ENCODE measurements at regions not wholly inside any gene's neighbourhood (a gene's known extent, or its start where the extent isn't known, plus 50 kb on each side); places are given as distances from the start of the nearest gene placed in this dataset.

DNA sequence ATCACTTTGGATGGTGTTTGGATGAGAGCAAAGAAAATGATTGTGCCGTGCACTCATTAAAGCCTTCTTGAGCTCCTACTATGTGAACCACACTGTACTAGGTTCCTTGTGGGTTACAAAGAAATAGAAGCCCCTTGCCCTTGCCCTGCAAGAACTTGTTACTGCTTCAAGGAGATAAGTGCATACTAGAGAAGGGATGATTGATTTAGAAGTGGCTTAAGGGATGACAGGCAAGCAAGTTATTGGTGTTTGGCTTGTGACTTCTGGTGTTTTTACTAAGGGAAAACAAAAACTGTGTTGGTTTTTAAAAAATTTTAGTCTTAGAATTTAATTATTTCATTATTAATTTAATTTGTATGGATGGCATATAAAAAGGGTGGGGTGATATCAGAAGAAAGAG lies 67.4 kb downstream of the IL21 start (continued):
- TF ChIP-seq REST (IDR thresholded peaks at IDR 0.05; ENCODE audit: low read depth): no peak

- ATAC-seq (no peak), DNase-seq (ENCODE audit: low read depth, low spot score) (no peak)
- H4K20me1 ChIP-seq (ENCODE audit: insufficient read depth): no peaks in the 10 kb centered on the region
- ChIA-PET POLR2A (no interaction called here), RAD21 (ENCODE audit: low non-redundant PET in 1 of 2, low total read pairs in 2 of 2, uncharacterized antibody in 2 of 2, unreplicated experiment in 2 of 2) (no interaction called here), CTCF (no interaction called here)
- no peaks in the 10 kb centered on the region for H3K27me3 ChIP-seq (ENCODE audit: insufficient read depth, low read length)
- no peaks in the 10 kb centered on the region for H3K9me2 ChIP-seq (ENCODE audit: insufficient read depth)
- no TSS peak for BruUV-seq (replicated peaks)
- H3K4me1 ChIP-seq (ENCODE audit: control insufficient read depth in 1 of 2, insufficient read depth in 2 of 2, low read length in 2 of 2): no peaks in the 10 kb centered on the region
- intact Hi-C loops (cut with micrococcal nuclease): no loop called here
- no peak overlapping the region for H2AFZ ChIP-seq (ENCODE audit: low read depth, low read length, poor library complexity, severe bottlenecking)
- H3K9ac ChIP-seq (ENCODE audit: low read length): no peak overlapping the region
- no peak overlapping the region for H3K4me2 ChIP-seq (ENCODE audit: low read length)
- no peak for TF ChIP-seq SIN3A (IDR thresholded peaks at IDR 0.05; ENCODE audit: low read depth)
- TF ChIP-seq FOSL1 (IDR thresholded peaks at IDR 0.05; ENCODE audit: low read depth): no peak
- TF ChIP-seq POLR2A (IDR thresholded peaks at IDR 0.05; ENCODE audit: borderline replicate concordance, extremely low read depth, insufficient read depth, insufficient read length): no peak
- no peak for TF ChIP-seq ZNF274 (IDR thresholded peaks at IDR 0.05; ENCODE audit: low read depth, low read length)
- no peak for TF ChIP-seq REST (IDR thresholded peaks at IDR 0.05; ENCODE audit: low read depth)
- TF ChIP-seq YY1 (IDR thresholded peaks at IDR 0.05; ENCODE audit: extremely low read depth, insufficient replicate concordance, low read depth, low read length): no peak
- no peak for TF ChIP-seq EZH2phosphoT487 (IDR thresholded peaks at IDR 0.05; ENCODE audit: borderline replicate concordance)
- no peak for TF ChIP-seq CEBPB (IDR thresholded peaks at IDR 0.05; ENCODE audit: low read depth)
- no peak for TF ChIP-seq POLR2AphosphoS5 (IDR thresholded peaks at IDR 0.05; ENCODE audit: low read depth, low read length)
- TF ChIP-seq, protein P1, sequence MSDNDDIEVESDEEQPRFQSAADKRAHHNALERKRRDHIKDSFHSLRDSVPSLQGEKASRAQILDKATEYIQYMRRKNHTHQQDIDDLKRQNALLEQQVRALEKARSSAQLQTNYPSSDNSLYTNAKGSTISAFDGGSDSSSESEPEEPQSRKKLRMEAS (IDR thresholded peaks at IDR 0.05): no peak
- no peak for TF ChIP-seq JUND (IDR thresholded peaks at IDR 0.05)
- TF ChIP-seq TCF7L2 (IDR thresholded peaks at IDR 0.05; ENCODE audit: borderline replicate concordance, extremely low read depth, insufficient read depth, insufficient read length): no peak
- no peak for TF ChIP-seq RAD21 (IDR thresholded peaks at IDR 0.05; ENCODE audit: low read depth)
- no peak for TF ChIP-seq SRF (IDR thresholded peaks at IDR 0.05; ENCODE audit: low read depth)
- TF ChIP-seq, protein P2, sequence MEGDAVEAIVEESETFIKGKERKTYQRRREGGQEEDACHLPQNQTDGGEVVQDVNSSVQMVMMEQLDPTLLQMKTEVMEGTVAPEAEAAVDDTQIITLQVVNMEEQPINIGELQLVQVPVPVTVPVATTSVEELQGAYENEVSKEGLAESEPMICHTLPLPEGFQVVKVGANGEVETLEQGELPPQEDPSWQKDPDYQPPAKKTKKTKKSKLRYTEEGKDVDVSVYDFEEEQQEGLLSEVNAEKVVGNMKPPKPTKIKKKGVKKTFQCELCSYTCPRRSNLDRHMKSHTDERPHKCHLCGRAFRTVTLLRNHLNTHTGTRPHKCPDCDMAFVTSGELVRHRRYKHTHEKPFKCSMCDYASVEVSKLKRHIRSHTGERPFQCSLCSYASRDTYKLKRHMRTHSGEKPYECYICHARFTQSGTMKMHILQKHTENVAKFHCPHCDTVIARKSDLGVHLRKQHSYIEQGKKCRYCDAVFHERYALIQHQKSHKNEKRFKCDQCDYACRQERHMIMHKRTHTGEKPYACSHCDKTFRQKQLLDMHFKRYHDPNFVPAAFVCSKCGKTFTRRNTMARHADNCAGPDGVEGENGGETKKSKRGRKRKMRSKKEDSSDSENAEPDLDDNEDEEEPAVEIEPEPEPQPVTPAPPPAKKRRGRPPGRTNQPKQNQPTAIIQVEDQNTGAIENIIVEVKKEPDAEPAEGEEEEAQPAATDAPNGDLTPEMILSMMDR (IDR thresholded peaks at IDR 0.05 in 2 of 3, conservative IDR thresholded peaks at IDR 0.05 in 1 of 3; ENCODE audit: borderline replicate concordance in 1 of 3, insufficient read depth in 1 of 3, low read depth in 2 of 3, low read length in 2 of 3): no peak
- TF ChIP-seq ZFX (IDR thresholded peaks at IDR 0.05): no peak
- H3K4me3 ChIP-seq (replicated peaks in 1 of 2; ENCODE audit: low read depth in 1 of 2, low read length in 2 of 2): no peak overlapping the region
- no peaks in the 10 kb centered on the region for H3K9me3 ChIP-seq (ENCODE audit: control insufficient read depth in 1 of 2, insufficient read depth in 1 of 2, low read depth in 1 of 2, low read length in 2 of 2)
- H3K36me3 ChIP-seq (ENCODE audit: control insufficient read depth in 1 of 2, insufficient read depth in 2 of 2, low read length in 2 of 2): no peaks in the 10 kb centered on the region
- H3K79me2 ChIP-seq (ENCODE audit: insufficient read depth, low read length): no peaks in the 10 kb centered on the region
- no peak overlapping the region for H3K27ac ChIP-seq (ENCODE audit: low read depth, low read length)
These were observed 68.0 kb downstream of the IL21 start for GRCh38 chr4:122552898-122553297.
